AG09319 (cell line): ENCODE measurements at regions not wholly inside any gene's neighbourhood (a gene's known extent, or its start where the extent isn't known, plus 50 kb on each side); places are given as distances from the start of the nearest gene placed in this dataset.

Experiments
- DNase-seq: peaks from one replicate; pipeline ENCODE4 v3.0.0-alpha.2; 2010; ENCODE audit warnings: low read depth; ENCODE audit errors: extremely low read depth
- CTCF ChIP-seq: IDR thresholded peaks from 2 replicates; pipeline ENCODE4 v1.5.1; 2011; ENCODE audit warnings: low read depth, mild to moderate bottlenecking, inconsistent platforms, low read length, moderate library complexity

- no peak for DNase-seq
- TF ChIP-seq CTCF, result no peak
These were observed 500.6 kb upstream of the IGFBP3 start for GRCh38 chr7:46421441-46422230.

- no peak for TF ChIP-seq CTCF
- no peak for DNase-seq
These were observed 493.9 kb upstream of the IGFBP3 start for GRCh38 chr7:46414946-46415345.

- no peak for TF ChIP-seq CTCF
- DNase-seq, result no peak
These were observed 490.2 kb upstream of the IGFBP3 start for GRCh38 chr7:46411236-46411635.

- no peak for TF ChIP-seq CTCF
- DNase-seq, result no peak
These were observed 486.1 kb upstream of the IGFBP3 start for GRCh38 chr7:46407125-46407524.

- TF ChIP-seq CTCF, result no peak
- no peak for DNase-seq
These were observed 476.5 kb upstream of the IGFBP3 start for GRCh38 chr7:46397591-46397990.

GRCh38 chr7:46396481-46396880, 475.4 kb upstream of the IGFBP3 start:
- no peak for TF ChIP-seq CTCF

GRCh38 chr7:46393142-46393541, 472.1 kb upstream of the IGFBP3 start:
- no peak for TF ChIP-seq CTCF
- no peak for DNase-seq

More at GRCh38 chr7:46396481-46396880, 475.4 kb upstream of the IGFBP3 start:
- no peak for DNase-seq
